Fibroblast of gingiva (primary cell): ENCODE measurements at regions not wholly inside any gene's neighbourhood (a gene's known extent, or its start where the extent isn't known, plus 50 kb on each side); places are given as distances from the start of the nearest gene placed in this dataset.

Experiments
- DNase-seq: peaks from one replicate; pipeline ENCODE4 v3.0.0-alpha.2; 2011; ENCODE audit warnings: low read depth

GRCh38 chr15:70347321-70348225, 249.9 kb upstream of the TLE3 start:
- DNase-seq, result no peak

GRCh38 chr15:70345251-70346019, 247.7 kb upstream of the TLE3 start:
- DNase-seq, result no peak

- no peak for DNase-seq
These were observed 246.9 kb upstream of the TLE3 start for GRCh38 chr15:70344666-70345065.

GRCh38 chr15:70343961-70344621, 246.4 kb upstream of the TLE3 start:
- DNase-seq, result no peak

GRCh38 chr15:70342554-70343548, 245.1 kb upstream of the TLE3 start:
- DNase-seq, result no peak

- no peak for DNase-seq
These were observed 244.4 kb upstream of the TLE3 start for GRCh38 chr15:70342141-70342540.

- no peak for DNase-seq
These were observed 243.8 kb upstream of the TLE3 start for GRCh38 chr15:70341566-70341965.

- no peak for DNase-seq
These were observed 242.8 kb upstream of the TLE3 start for GRCh38 chr15:70340494-70340870.

GRCh38 chr15:70339571-70340493, 242.1 kb upstream of the TLE3 start:
- no peak for DNase-seq

- no peak for DNase-seq
These were observed 239.8 kb upstream of the TLE3 start for GRCh38 chr15:70337277-70338186.

GRCh38 chr15:70336425-70337009, 238.8 kb upstream of the TLE3 start:
- no peak for DNase-seq

GRCh38 chr15:70334286-70334685, 236.6 kb upstream of the TLE3 start:
- DNase-seq, result no peak

GRCh38 chr15:70329179-70329578, 231.5 kb upstream of the TLE3 start:
- DNase-seq, result no peak

- no peak for DNase-seq
These were observed 231.0 kb upstream of the TLE3 start for GRCh38 chr15:70328679-70329115.

- peak; percentile 78 for DNase-seq
These were observed 230.3 kb upstream of the TLE3 start for GRCh38 chr15:70327856-70328678.

GRCh38 chr15:70327328-70327855, 229.7 kb upstream of the TLE3 start:
- DNase-seq, result no peak
